NCI-H2196 (cell line): ENCODE measurements at regions not wholly inside any gene's neighbourhood (a gene's known extent, or its start where the extent isn't known, plus 50 kb on each side); places are given as distances from the start of the nearest gene placed in this dataset.
"Not testable (repeated sequence)": the region's sequence is repeated elsewhere in the genome, so short reads cannot be mapped to it uniquely, and the experiment has no call there.

Experiments
- DNase-seq: peaks from one replicate; lab custom pipeline; 2025; ENCODE audit not compliant: unreplicated experiment; lab: John Stamatoyannopoulos, UW

DNA sequence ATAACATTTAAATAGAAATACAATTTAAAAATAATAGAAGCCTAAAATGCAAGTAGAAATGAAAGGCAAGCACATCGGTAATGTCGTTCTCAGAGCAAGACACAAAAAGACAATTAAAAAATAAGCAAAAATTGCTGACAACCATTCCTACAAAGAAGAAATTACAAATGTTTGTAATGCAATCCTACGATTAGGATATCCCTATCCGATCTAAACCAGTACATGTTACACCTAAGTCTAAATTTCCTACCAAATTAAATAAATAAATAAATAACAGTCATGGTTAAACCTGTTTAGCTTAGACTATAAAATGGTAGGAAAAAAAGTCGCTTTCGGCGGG lies 90.0 kb downstream of the ANXA2R start:
- no peak for DNase-seq

DNA sequence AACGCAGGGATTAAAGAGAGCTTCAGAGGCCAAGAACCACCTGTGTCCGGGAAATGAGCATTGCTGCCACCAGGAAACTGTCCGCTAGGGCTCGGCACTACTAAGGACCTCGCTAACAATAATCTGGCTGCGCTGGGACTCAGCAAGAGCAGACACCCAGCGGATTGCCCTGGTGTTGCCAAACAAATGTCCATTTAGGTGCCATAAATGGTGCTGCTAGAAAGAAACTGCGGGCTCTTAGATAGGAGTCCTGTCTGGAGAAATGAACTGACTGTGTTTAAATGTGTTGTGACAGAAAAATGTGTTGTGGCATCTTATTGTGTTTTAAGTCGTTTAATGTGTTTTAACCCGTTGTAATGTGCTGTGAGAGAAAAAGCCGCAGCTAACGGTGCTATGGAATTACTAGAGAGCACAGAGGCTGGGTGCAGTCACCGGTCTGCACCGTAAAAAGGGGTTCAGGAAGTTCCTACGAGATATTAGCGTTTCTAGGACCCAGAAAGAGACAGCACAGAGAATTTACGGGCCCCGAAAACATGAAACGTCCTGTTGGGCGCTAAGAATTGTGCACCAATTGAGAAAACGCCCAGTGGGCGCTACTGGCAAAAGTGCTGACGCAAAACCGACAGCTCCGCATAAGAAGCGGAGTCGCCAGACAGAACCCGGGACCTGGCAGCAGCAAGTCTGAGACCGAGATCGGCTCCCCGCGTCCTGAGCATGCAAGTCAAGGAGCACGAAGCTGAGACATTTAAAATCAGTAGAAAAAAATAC lies 90.6 kb downstream of the ANXA2R start:
- DNase-seq: no peak

DNA sequence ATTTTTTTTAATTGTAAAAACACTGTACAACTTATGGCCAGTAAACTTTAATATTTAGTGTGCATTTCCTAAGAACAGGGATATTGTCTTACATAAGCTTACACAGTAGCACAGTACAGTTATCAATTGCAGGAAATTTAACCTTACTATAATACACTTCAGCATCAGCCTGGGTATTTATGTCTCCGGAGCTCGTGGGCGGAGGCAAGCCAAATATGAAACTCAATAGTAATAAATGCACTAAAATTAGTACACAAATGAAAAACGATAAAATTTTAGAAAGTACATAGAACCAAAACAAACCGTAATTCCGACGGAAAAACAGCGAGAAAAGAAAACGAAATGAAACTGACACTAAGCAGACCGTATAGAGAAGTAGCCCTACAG lies 91.2 kb downstream of the ANXA2R start:
- no peak for DNase-seq

DNA sequence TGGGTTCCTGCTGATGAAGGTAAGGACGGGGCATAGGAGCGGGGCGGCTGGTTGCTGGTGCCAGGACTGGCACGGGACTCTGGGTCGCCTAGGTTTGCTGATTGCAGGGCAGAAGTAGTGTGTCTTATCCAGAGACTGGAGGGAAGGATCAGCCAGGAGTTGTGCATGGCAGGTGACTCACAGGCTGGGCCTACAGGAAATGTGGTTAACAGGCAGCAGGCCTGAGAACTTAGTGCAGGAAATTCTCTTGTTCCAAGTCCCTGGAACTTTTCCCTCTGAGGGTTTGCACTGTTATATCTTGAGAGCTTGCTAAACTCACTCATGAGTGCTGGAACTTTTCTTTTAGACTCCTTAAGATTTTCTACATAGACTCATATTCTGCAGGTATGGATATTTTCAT lies 95.1 kb downstream of the ANXA2R start:
- no peak for DNase-seq

DNA sequence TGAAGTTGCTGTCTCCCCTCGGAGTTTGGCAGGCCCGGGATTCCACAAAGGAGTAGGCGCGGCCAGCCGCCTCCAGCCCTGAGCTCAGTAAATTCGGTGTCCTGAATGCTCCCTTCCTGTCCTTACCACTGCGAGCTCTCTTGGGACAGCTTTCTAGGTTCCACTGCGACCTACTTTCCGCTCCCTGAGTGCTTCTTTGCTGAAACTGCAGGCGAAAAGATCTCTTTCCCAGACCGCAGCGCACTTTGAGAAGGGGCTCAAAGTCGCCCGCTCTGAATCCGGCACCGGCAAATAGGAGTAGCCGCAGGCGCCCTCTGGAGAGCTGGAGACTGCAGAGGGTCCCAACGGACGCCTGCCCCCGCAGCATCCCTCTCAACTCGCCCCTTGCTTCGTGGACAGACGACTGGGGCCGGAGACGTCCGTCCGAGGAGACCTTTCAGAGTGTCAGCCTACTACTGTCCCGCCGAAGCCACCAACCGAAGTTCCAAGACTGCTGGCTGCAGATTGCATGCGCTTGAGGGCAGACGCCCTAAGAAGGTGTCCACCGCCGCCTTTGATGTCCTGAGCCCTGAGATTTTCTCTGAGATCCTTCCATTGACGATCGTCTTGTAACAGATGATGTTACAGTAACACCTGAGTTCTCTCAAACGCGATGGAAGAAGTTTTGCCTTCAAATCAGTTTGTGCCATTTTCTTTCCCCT lies 96.0 kb downstream of the ANXA2R start:
- no peak for DNase-seq

DNA sequence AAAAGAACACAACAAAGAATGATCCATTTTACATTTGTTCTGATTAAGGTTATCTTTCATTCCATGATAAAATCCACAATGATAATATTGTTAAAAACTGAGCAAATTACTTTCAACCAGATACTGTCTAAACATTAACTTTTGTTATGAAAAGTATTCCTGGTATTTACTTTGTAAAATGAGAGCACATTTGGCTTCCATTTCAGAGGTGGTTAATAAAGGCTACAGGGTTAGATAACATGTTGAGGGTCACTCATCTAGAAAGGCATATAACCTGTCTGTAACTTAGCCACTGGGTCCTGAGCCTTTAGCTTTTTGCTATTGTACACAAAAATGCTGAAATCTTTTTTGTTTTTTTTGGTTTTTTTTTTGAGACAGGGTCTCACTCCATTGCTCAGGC lies 99.3 kb downstream of the ANXA2R start:
- no peak for DNase-seq

DNA sequence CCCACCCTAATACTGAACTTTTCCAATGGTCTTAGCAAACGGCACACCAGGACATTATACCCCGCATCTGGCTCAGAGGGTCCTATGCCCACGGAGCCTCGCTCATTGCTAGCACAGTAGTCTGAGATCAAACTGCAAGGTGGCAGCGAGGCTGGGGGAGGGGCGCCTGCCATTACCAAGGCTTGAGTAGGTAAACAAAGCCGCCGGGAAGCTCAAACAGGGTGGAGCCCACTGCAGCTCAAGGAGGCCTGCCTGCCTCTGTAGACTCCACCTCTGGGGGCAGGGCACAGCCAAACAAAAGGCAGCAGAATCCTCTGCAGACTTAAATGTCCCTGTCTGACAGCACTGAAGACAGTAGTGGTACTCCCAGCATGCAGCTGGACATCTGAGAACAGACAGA lies 108.1 kb downstream of the ANXA2R start:
- DNase-seq: not testable (repeated sequence)

DNA sequence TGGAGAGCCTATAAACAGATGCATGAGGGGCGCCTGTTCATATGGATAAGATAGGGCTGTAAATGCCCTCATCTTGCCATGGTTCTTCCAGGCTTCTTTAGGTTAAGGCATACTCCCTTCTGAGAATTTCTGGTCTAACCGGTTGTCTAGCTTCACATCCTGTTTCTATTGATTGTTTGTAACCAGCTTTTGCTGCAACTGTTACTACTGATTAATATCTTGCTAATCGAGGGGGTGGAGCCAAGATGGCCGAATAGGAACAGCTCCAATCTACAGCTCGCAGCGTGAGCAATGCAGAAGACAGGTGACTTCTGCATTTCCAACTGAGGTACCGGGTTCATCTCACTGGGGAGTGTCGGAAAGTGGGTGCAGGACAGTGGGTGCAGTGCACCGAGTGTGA lies 108.7 kb downstream of the ANXA2R start:
- not testable (repeated sequence) for DNase-seq

DNA sequence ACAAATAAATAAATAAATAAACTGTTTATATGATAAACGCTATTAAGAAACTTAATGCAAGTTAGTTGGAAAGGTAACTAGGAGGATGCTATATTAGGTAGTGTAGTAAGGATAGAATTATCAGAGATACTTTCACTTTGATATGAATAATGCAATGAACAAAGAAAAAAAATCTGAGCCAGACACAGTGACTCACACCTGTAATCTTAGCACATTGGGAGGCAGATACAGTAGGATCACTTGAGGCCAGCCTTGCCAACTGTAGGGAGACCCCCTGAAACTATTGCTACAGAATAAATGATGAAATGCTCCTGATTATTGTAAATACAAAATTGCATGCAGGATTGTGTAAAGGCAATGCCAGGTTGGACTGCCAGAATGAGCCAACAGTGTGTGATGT lies 109.2 kb downstream of the ANXA2R start:
- no peak for DNase-seq

DNA sequence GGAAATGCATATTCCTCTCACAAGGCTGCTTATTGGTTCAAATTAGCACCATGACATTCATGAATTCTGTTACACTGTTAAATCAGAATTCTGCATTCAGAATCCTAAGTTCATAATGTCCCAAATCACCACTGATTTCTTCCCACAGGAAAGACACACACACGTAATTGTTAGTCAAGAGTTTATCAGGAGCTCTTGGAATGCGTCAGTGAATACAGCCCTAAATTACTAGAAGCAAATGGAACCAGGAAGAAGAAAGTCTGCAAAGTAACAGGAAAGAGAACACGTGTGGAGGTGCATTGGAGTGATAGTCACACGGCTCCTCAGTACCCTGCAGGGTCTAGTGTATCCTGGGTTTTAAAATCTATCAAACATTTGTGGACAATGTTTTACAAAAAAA lies 110.2 kb downstream of the ANXA2R start:
- no peak for DNase-seq

DNA sequence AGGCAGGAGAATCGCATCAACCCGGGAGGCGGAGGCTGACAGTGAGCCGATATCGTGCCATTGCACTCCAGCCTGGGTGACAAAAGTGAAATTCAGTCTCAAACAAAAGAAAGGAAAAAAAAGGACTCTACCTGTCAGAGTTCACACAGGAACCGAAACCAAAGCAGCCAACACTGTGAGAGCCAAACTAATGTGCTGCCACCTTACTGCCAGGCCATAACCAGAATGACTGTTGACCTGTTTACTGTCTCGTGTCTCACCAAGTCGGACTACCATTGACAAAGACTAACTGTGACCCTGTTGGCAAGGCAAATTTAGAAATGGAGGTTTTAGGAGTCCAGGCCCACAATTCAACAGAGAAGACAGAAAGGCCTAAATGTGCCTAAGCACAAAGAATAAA lies 112.4 kb downstream of the ANXA2R start:
- DNase-seq: no peak

DNA sequence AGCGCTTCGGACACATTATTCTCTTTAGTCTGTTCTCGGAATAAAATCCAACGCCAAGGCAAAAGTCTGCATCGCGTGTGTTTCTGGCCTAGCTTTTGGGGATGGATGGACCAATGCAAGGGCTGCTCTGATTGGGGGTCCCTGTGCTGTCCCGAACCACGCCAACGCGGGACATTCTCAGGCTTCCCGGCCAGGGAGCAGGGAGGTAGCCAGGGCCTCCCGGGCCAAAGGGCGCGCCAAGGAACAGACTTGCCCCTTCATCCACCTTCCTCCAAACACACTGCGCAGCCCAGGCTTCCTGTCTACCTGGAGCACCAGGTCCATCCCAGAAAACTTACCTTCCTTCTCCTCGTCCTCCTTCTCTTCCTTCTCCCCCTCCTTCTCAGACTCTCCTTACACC lies 113.0 kb upstream of the SELENOP start:
- DNase-seq: no peak

DNA sequence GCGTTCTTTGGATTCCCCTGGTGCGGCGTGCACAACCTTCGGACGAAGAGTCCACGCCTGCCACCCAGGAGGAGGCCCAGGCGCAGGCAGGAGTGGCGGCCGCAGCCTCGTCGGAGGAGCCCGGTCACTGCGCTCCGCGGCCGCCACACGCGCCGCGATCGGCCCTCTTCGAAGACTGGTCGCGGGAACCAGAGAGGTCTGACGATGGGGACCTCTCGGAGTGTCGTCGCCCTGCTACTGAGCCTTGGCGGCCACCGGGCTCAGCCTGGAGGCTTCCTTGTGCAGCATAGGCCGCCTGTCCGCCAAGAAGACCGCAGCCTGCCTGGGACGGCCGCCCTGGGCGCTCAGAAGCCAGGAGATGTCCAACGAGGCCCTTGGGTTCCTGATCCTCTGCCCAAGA lies 112.5 kb upstream of the SELENOP start:
- DNase-seq: no peak

DNA sequence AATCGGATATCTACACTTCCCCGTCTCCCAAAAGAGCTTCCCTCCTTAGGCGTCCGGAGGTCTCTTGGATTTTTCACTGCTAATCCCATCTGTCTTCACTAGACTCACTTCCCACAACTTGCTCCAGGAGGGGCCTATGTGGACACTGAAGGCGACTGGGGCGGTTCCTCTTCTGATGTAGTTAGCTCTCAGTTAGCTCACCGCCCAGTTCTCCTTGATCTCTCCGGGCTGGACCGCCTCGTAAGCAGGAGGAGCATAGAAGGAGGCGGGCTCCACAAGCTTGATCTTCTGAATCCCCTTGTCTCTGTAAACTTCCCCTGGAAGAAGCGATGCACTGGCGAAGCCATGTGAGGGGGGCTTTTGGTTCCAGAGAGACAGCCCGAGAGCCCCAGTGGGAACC lies 112.0 kb upstream of the SELENOP start:
- DNase-seq: no peak

DNA sequence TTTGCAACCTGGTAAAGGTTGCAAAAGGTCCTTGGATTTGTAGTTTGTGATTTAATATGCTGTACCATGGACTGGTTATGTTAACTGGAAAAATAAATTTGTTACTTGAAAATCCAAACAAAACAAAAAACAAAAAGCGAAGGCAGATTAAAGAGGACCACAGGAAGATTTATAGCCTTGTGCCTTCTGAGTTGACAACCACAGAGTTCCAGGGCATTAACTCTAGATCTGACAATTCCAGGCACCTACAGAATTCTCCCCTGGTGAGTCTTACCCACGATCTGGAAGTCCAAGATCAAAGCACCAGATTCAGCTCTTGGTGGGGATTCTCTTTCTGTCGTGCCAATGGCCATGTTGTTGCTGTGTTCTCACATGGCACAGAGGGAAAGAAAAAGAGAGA lies 107.9 kb upstream of the SELENOP start:
- no peak for DNase-seq

DNA sequence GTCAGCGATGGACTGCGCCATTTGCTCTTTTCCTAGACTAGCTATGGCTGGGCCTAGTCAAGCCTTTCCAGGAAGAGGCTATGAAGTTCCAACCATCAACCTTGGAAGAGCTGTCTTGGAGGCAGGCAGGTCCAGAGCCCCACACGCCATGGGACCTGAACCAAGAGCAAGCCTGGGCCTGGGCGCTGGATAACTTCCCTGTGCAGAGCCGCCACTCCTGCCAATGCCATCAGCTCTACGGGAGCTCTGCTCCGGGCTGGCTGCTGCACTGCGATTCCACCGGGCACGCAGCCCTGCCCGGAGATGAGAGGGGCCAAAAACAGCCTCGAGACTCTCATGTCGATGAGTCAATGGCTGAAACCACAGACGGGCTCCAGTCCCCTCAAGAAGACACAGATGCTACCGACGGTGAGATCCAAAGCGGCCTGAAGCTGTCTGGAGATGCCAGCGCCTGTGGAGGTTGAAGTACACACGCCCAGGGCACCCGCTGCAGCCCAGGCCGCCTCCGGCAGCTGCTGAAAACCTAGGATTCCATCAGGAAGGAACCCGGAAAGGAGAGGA lies 103.7 kb upstream of the SELENOP start:
- DNase-seq: no peak

DNA sequence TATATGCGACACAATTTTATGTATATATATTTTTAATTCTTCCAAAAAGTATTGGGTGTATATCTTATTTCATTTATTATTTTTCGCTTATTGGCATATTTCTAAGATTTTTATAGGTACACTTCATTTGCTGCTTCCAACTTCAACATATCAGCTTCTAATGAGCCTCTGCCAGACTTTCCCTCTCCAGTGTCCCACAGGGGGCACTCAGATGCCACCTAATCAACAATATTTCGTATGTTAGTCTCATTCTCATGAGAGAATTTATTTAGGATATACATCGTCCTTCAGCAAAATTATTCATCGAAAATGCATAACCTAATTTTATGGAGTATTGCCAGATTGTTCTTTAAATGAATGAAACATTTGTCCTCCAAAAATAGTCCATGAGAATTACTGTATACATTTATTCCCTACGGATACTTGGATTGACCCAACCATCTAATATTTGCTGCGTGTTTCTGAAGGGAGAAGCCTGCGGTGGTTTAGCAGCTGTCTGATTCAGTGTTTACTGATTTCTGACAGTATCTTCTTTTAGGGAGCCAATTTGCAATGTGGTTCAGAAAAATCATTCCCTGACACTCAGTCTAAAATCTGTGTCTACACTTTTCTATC lies 100.6 kb upstream of the SELENOP start:
- DNase-seq: peak; percentile 49

DNA sequence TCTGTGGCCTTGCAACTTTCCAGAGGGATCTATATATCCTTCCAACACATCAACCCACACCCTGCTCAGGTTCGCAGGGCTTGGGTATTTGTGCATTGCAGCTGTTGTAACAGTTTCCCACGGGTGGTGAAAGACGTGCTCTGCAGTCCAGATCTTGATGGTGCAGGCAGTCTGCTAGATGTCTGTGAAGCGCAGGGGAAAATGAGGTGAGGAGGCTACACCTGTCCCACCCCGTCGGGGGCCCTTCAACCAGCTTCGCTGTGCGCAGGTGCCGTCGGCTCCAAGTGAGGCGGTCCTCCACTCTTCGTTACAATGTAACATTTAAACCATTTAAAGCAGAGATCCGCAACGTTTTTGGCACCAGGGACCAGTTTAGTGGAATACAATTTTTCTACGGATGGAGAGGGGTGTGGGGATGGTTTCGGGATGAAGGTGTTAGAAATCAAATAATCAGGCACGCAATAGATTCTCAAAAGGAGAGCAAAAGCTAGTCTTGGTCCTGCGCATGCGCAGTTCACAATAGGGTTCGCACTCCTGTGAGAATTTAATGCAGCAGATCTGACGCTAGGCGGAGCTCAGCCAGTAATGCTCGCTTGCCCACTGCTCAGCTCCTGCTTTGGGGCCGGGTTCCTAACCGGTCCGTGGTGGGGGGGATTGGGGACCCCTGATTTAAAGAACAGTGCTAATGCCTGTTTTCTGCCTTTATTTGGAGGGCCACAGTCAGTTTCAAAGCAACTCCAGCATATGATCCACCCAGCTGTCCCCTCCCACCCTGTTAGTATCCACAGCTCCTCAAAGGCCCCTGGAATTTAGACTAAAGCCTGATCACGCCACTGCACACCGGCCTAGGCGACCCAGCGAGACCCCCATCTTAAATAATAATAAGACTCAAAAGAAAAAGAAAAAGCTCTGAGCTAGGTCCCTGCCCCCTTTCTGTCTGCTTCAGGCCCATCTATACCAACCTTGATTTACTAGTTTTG lies 97.1 kb upstream of the SELENOP start:
- DNase-seq: peak; percentile 92

DNA sequence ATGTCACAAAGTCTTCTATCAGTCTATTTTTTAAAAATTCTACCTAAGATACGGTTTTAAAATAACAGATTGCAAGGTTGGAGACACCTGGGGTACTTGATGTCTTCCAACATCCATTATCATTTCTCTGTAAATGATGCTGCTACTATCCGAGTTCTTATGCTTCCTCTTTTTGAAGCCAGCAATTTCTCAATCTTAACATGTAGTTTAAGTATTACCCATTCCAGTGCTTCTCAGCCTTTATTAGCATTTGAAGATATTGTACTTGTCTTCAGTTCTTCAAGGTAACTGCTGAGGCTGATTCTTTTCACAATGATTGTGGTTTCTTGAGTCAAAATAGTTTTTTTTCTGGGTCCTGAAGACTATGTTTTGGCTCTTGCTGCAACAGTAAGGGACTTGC lies 96.4 kb upstream of the SELENOP start:
- no peak for DNase-seq

DNA sequence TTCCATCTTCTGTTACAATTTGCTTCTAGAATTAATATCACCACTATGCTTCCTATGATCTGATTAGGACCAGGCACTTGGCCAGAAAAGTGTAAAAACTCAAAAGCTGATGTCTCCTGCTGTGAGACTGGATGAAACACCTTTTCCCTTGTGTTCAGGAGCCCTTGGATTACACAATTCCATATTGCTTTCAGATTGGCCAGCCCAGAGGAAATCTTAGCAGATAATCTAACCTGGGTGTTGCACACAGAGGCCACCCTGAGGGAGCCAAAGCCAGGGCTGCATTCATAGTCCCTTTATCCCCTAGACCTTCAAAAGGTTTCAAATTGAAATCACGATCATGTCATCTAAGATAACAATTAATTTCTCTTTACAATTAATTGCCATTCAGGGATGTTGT lies 94.1 kb upstream of the SELENOP start:
- DNase-seq: no peak

DNA sequence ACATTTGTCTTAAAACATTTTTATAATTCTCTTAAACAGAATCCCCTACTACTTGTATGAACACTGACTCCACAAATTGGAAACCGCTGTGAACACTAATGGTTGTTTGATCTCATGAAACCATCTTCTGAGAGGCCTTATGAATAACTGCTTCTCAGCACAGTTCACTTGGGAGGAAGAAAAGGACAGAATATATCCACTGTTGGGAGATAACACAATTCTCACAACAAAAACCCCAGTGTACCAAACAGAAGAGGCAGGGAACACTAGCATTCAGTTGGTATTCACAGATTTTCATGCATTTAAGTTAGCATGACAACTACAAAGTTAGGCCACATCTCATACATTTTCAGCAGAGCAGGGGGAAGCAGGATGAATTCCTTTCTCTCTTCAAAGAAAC lies 89.0 kb upstream of the SELENOP start:
- DNase-seq: no peak
